ENCODE measurements at regions not wholly inside any gene's neighbourhood (a gene's known extent, or its start where the extent isn't known, plus 50 kb on each side); places are given as distances from the start of the nearest gene placed in this dataset.

- no peaks in the 10 kb centered on the region for H3K36me3 Mint-ChIP-seq
- H3K27ac Mint-ChIP-seq = no peak overlapping the region
- no peaks in the 10 kb centered on the region for H3K27me3 Mint-ChIP-seq (ENCODE audit: low read depth)
- TF ChIP-seq CTCF (IDR thresholded peaks at IDR 0.05; ENCODE audit: unreplicated experiment) = no peak
- peaks cover 10% of the 10 kb centered on the region for H3K4me1 Mint-ChIP-seq
- no peak for DNase-seq (ENCODE audit: low spot score in 2 of 2, unreplicated experiment in 2 of 2)
- peaks cover 3% of the 10 kb centered on the region for H3K9me3 Mint-ChIP-seq
- H3K4me3 Mint-ChIP-seq = no peak overlapping the region
Measured at GRCh38 chr7:85693326-85693725, 506.5 kb upstream of the SEMA3D start.

- no peak overlapping the region for H3K4me3 Mint-ChIP-seq
- no peak overlapping the region for H3K27ac Mint-ChIP-seq
- TF ChIP-seq CTCF (IDR thresholded peaks at IDR 0.05; ENCODE audit: unreplicated experiment) = no peak
- peaks cover 25% of the 10 kb centered on the region for H3K9me3 Mint-ChIP-seq
- H3K4me1 Mint-ChIP-seq = peaks cover 8% of the 10 kb centered on the region
- no peak for DNase-seq (ENCODE audit: low spot score in 2 of 2, unreplicated experiment in 2 of 2)
- no peaks in the 10 kb centered on the region for H3K27me3 Mint-ChIP-seq (ENCODE audit: low read depth)
- H3K36me3 Mint-ChIP-seq = peaks cover 9% of the 10 kb centered on the region
Measured at GRCh38 chr7:85688712-85689111, 501.9 kb upstream of the SEMA3D start.

- peaks cover 9% of the 10 kb centered on the region for H3K36me3 Mint-ChIP-seq
- H3K27me3 Mint-ChIP-seq (ENCODE audit: low read depth) = no peaks in the 10 kb centered on the region
- no peak overlapping the region for H3K27ac Mint-ChIP-seq
- no peak for DNase-seq (ENCODE audit: low spot score in 2 of 2, unreplicated experiment in 2 of 2)
- H3K4me1 Mint-ChIP-seq = peaks cover 4% of the 10 kb centered on the region
- no peak overlapping the region for H3K4me3 Mint-ChIP-seq
- H3K9me3 Mint-ChIP-seq = peaks cover 25% of the 10 kb centered on the region
- TF ChIP-seq CTCF (IDR thresholded peaks at IDR 0.05; ENCODE audit: unreplicated experiment) = no peak
Measured at GRCh38 chr7:85686401-85687181, 499.7 kb upstream of the SEMA3D start.

- Mint-ChIP-seq H3K27me3 (ENCODE audit: low read depth) (no peaks in the 10 kb centered on the region), H3K4me3 (no peak overlapping the region)
- no peak for TF ChIP-seq CTCF (IDR thresholded peaks at IDR 0.05; ENCODE audit: unreplicated experiment)
Measured at GRCh38 chr7:85685901-85686300, 499.0 kb upstream of the SEMA3D start.

GRCh38 chr7:85682833-85683620 is 496.2 kb upstream of the SEMA3D start:
- no peak overlapping the region for H3K4me3 Mint-ChIP-seq
- peaks cover 36% of the 10 kb centered on the region for H3K9me3 Mint-ChIP-seq
- no peak for TF ChIP-seq CTCF (IDR thresholded peaks at IDR 0.05; ENCODE audit: unreplicated experiment)
- H3K27ac Mint-ChIP-seq = no peak overlapping the region
- H3K36me3 Mint-ChIP-seq = peaks cover 14% of the 10 kb centered on the region
- no peaks in the 10 kb centered on the region for H3K4me1 Mint-ChIP-seq
- H3K27me3 Mint-ChIP-seq (ENCODE audit: low read depth) = no peaks in the 10 kb centered on the region
- no peak for DNase-seq (ENCODE audit: low spot score in 2 of 2, unreplicated experiment in 2 of 2)

More at GRCh38 chr7:85685901-85686300, 499.0 kb upstream of the SEMA3D start:
- peaks cover 9% of the 10 kb centered on the region for H3K36me3 Mint-ChIP-seq
- peaks cover 25% of the 10 kb centered on the region for H3K9me3 Mint-ChIP-seq
- DNase-seq (ENCODE audit: low spot score in 2 of 2, unreplicated experiment in 2 of 2) = no peak
- peaks cover 4% of the 10 kb centered on the region for H3K4me1 Mint-ChIP-seq
- H3K27ac Mint-ChIP-seq = no peak overlapping the region
